DMS79 treated with DMSO at 0.1 percent for 48 hours (cell line): ENCODE measurements at regions not wholly inside any gene's neighbourhood (a gene's known extent, or its start where the extent isn't known, plus 50 kb on each side); places are given as distances from the start of the nearest gene placed in this dataset.
A peak's percentile ranks its signal among the peaks of the same experiment; 100 is the strongest.
"Not testable (repeated sequence)": the region's sequence is repeated elsewhere in the genome, so short reads cannot be mapped to it uniquely, and the experiment has no call there.

Experiments
- DNase-seq: peaks from one replicate; lab custom pipeline; 2025; lab: John Stamatoyannopoulos, UW

DNA sequence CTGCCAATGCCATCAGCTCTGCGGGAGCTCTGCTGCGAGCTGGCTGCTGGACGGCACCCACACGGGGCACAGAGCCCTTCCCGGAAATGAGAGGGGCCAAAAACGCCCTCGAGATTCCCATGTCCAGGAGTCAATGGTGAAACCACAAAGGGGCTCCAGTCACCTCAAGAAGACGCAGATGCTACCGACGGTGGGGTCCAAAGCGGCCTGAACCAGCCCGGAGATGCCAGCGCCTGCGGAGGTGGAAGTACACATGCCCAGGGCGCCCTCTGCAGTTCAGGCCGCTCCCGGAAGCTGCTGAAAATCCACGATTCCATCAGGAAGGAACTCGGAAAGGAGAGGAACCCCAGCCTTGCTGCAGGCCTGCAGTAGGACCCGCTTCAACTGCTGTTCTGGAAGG lies 82.4 kb upstream of the SELENOP start:
- no peak for DNase-seq

- peak; percentile 37 for DNase-seq
Measured at GRCh38 chr5:42889311-42889933, 77.7 kb upstream of the SELENOP start.

GRCh38 chr5:42888771-42889170 lies 77.1 kb upstream of the SELENOP start:
- DNase-seq = no peak

DNA sequence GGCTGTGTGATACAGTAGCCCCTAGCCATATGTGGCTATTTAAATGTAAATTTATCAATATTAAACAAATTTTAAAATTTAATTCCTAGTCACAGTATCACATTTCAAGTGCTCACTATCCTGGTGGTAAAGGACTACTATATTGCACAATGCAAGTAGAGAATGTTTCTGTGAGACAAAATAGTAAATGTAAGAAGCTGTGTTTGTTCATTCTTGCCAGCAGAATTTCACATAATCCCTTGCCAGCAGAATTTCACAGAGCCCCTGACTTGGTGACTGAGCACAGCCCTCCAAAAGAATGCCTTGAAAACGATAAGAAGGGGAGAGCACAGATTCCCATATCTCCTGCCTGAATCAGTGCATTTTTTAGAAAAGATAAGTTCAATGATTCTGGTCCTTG lies 75.9 kb upstream of the SELENOP start:
- DNase-seq = no peak

DNA sequence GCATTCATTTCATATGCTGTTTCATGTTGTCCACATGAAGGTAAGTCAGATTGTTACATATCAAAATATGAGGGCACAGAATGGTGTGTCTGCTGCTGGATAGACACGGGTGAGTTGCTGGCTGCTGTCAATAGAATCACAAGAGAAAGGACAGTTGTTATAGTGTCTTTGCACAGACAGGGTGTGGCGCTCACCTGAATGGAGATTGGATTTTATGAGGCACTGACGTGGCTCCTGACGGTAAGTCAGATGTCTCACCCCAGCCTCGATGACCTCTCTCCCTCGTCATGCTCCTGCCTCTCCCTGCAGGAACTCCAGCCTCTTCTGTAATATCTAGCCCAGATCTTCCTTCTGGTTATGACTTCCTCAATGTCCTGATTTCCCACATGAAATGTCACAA lies 75.4 kb upstream of the SELENOP start:
- DNase-seq = no peak

GRCh38 chr5:42886635-42887034 lies 74.9 kb upstream of the SELENOP start:
- no peak for DNase-seq

GRCh38 chr5:42884326-42884725 lies 72.6 kb upstream of the SELENOP start:
- no peak for DNase-seq

DNA sequence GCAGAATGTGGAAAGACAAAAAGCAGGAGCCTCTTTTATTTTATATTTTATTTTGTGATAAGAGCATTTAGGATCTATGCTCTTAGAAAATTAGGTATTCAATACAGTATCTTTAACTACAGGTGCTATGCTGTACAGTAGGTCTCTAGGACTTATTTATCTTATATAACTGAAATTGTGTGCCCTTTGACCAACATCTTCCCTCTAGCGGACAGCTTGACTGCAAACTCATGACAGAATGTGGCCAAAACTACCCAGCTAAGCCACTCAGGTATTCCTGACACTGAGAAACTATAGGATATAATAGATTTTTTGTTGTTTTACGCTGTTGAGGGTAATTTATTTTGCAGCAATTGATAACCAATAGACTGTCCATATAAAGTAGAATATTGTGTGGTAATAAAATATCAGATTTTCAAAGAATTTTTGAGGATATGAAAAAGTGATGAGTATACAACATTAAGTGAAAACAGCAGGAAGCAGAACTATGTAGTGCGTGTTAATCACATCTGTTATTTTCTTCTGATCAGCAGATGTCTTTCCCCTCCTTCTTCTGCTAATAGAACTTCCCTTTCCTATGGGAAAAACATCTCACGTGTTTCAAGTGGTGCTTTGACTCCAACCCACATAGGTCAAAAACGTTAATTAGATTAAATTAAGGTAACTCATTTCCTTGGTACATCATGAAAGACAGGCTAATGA lies 69.9 kb upstream of the SELENOP start:
- DNase-seq = no peak

DNA sequence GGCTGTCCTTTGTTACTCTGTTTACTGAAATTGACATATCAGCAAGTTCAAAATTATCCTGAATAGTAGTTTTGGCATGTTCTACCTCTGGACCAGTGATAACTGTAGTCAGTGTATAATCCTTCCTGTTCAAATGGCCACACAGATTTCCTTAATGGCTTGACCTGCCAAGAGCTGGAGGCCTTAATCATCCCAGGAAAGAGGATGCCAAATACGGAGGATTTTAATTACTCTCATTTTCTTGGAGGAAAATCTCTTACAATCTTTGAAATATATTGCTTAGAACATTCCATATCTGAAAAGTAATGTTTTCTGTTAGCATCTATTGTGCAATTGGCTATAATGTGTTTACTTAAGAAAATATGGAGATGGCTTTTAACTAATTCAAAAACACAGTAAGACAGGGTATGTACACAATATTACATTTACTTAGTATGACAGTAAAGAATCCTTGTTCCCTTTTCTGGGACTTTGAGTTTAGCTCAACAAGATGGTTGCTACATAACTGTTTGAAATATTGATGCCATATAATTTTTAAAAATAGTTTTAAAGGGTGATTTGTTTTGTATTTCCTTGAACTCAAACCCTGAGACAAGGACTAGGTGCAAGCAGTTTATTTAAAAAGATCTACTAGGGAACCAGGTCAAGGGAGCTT lies 68.9 kb upstream of the SELENOP start:
- DNase-seq = no peak

DNA sequence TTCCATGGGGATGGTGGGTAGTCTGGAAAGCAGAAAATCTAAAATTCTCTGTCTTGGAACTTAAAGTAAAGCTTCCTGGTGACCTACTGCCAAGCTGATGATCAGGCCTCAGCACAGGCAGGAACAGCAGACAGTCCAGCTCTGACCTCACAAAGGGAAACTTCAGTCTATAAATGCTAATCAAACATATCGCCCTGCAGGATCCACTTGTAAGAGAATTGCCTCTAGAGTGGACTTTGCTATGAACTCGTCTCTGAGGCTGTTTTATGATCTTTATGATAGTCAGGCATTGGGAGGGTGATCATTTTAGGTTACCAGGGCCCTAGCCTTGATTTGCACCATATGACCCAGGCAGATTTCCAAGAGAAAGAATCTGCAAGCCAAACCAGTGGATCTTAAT lies 67.6 kb upstream of the SELENOP start:
- DNase-seq = no peak

DNA sequence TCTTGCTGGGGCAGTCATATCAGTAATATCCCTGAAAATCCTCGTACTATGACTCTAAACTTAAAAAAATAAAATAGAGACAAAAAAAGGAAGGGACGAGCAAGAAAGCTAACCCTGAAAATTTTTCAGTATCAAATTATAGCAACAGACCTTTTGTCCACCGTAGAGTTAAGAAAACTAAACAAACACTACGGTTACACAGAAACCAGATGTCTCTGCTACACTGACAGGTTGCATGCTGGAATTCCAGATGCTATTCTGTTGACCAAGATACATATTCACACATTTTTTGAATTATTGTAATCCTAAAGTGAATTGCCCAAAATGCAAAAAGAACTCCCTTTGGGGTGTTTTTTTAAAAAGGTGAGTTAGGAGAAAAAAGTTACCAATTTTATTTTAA lies 66.9 kb upstream of the SELENOP start:
- DNase-seq = no peak

GRCh38 chr5:42878041-42878440 lies 66.3 kb upstream of the SELENOP start:
- DNase-seq = no peak

DNA sequence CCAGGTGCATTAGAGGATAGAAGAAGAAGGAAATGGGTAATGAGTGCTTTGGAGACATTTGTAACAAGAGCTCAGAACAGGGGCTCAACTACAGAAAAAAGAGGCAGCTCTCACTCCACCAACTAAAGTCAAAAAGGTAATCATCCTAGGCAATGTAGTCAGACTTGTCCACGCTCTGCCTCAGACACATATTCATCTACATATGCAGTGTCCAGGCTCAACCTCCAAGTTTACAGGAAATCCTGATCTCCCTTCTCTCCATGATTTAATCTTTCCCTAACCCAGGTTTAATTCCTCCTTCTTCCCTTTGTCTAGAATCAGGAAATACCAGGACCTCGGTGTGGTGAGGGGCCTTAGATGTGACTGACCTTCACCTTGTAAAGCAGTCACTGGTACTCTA lies 65.7 kb upstream of the SELENOP start:
- DNase-seq = no peak

DNA sequence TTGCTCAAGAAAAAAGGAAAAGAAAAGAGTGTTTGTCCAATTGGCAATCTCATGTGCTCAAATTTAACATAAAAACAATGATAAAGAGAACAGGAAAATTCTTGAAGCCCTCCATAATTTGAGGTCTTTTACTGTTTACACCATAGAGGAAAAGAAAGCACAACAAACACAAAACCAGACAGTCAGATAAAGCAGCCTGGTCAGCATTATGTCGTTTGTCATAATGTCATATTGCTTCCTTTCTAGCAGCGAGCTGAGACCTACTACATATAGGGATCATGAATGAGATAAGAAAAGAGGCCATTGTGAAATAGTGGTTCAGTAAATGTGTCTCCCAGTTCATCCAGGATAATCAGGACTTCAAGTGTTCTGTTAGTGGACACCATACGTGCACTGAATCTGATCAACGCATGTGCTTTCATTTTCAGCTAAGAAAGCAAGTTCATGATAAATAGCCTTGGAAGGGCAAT lies 64.7 kb upstream of the SELENOP start:
- no peak for DNase-seq

- no peak for DNase-seq
Measured at GRCh38 chr5:42875785-42876374, 64.2 kb upstream of the SELENOP start.

DNA sequence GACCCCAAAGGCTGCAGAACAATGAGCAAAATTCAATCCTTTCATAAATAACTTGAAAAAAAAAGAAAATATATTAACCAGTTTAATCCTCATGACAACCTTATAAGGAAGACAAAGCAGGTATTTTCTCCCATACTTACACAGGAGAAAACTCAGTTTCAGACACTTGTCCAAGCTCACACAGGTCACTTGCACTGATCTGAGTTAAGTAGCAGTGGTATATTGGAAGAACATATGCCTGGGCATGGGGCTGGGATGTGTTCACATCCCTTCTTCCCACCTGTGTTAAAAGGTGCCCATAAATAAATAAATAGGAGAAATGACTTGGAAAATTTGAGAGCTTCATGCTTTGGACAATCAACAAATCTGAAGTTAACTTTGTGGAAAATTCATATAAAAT lies 63.5 kb upstream of the SELENOP start:
- no peak for DNase-seq

DNA sequence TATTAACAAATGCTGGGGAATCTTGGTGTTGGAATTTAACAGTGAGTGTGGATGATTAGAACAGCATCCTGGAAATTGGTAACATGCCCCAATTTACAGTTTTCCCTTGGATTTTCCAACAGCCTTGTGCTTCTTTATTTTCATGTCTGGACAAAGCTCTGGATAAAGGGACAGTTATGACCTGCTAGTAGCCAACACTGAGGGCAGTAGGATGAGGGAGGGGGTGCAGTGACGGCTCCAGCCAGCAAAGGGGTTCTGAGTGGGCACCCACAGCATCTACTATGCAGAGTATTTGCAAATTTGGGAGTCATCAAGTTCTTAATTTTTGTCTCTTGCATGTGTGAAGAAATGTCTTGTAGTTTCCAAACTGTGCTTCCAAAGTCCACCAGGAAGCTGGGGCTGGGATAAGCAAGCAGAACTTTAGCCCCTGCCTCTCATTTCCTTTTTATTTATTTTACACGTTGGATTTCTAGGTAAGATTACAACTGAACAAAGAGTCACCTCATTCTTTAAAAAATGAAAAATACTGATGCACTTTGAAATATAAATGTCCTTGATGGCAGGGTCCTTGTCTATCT lies 63.0 kb upstream of the SELENOP start:
- DNase-seq = no peak

GRCh38 chr5:42872865-42873264 lies 61.2 kb upstream of the SELENOP start:
- DNase-seq = no peak

DNA sequence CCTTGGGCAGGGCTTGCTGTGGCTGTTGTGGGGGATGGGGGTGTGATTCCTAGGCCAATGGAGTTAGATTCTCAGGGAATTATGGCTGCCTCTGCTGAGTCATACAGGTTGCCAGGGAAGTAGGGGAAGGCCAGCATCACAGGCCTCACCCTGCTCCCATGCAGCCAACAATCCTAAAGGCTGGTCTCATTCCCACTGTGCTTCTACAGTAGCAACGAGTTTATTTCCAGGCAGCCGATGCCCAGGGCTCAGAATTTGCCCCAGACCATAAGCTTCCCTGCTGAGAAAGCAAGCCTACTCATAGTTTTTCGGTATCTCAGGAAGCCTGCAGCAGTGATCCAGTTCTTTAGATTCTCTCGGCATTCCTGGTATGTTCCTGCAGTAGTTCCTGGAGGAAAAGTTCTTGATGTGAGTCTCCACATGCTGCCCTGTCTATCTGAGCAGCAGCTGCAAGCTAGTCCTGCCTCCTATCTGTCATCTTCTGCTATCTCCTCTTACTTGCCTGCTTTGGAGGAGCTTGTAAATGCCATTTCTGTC lies 59.3 kb upstream of the SELENOP start:
- DNase-seq = no peak

GRCh38 chr5:42868417-42868816 lies 56.7 kb upstream of the SELENOP start:
- DNase-seq = not testable (repeated sequence)

- not testable (repeated sequence) for DNase-seq
Measured at GRCh38 chr5:42864749-42865148, 53.1 kb upstream of the SELENOP start.
